MM.1S (cell line): ENCODE measurements at regions not wholly inside any gene's neighbourhood (a gene's known extent, or its start where the extent isn't known, plus 50 kb on each side); places are given as distances from the start of the nearest gene placed in this dataset.

Experiments used
- EZH2phosphoT487 ChIP-seq: fragments of 300-600 bp; sonication (generic); IDR thresholded peaks from 2 replicates; pipeline ENCODE4 v1.6.1; 2018; ENCODE audit warnings: antibody characterized with exemption, low read length
- TF ChIP-seq, protein P1 (sequence below): fragments of 300-600 bp; sonication (generic); IDR thresholded peaks from 2 replicates; pipeline ENCODE4 v1.5.1; 2016; ENCODE audit warnings: antibody characterized with exemption, low read length, mixed read lengths

DNA sequence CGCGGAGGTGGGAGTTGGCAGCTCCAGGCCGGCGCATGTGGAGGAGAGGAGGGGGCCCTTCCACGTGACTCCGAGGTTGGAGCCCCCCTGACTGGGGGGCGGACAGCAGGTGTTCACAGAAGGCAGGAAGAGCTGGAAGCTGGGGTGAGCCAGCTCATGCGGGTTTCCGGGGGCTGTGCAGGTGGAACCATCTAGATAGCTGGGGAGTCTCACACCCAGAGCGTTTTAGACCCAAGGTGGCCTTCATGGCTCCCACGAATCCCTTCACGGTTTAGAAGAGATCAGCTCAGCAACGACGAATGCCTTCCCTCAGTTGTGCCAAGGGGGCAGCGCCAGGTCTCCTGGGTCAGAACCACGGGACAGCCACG, 740.5 kb upstream of the SALL3 start:
- TF ChIP-seq, protein P1, sequence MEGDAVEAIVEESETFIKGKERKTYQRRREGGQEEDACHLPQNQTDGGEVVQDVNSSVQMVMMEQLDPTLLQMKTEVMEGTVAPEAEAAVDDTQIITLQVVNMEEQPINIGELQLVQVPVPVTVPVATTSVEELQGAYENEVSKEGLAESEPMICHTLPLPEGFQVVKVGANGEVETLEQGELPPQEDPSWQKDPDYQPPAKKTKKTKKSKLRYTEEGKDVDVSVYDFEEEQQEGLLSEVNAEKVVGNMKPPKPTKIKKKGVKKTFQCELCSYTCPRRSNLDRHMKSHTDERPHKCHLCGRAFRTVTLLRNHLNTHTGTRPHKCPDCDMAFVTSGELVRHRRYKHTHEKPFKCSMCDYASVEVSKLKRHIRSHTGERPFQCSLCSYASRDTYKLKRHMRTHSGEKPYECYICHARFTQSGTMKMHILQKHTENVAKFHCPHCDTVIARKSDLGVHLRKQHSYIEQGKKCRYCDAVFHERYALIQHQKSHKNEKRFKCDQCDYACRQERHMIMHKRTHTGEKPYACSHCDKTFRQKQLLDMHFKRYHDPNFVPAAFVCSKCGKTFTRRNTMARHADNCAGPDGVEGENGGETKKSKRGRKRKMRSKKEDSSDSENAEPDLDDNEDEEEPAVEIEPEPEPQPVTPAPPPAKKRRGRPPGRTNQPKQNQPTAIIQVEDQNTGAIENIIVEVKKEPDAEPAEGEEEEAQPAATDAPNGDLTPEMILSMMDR: no peak
- TF ChIP-seq EZH2phosphoT487: no peak
